ENCODE measurements at regions not wholly inside any gene's neighbourhood (a gene's known extent, or its start where the extent isn't known, plus 50 kb on each side); places are given as distances from the start of the nearest gene placed in this dataset.

GRCh38 chr6:34638834-34639736 lies 57.5 kb downstream of the ILRUN start:
- TF ChIP-seq, protein P1, sequence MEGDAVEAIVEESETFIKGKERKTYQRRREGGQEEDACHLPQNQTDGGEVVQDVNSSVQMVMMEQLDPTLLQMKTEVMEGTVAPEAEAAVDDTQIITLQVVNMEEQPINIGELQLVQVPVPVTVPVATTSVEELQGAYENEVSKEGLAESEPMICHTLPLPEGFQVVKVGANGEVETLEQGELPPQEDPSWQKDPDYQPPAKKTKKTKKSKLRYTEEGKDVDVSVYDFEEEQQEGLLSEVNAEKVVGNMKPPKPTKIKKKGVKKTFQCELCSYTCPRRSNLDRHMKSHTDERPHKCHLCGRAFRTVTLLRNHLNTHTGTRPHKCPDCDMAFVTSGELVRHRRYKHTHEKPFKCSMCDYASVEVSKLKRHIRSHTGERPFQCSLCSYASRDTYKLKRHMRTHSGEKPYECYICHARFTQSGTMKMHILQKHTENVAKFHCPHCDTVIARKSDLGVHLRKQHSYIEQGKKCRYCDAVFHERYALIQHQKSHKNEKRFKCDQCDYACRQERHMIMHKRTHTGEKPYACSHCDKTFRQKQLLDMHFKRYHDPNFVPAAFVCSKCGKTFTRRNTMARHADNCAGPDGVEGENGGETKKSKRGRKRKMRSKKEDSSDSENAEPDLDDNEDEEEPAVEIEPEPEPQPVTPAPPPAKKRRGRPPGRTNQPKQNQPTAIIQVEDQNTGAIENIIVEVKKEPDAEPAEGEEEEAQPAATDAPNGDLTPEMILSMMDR (conservative IDR thresholded peaks at IDR 0.05) = no peak
- no peak for TF ChIP-seq ZFX (IDR thresholded peaks at IDR 0.05)
